Omental fat pad (tissue), 3 donors: ENCODE measurements at regions not wholly inside any gene's neighbourhood (a gene's known extent, or its start where the extent isn't known, plus 50 kb on each side); places are given as distances from the start of the nearest gene placed in this dataset.
"Not testable (repeated sequence)": the region's sequence is repeated elsewhere in the genome, so short reads cannot be mapped to it uniquely, and the experiment has no call there.

ENCODE experiments used
- ATAC-seq: fragments of 150-250 bp; one replicate; pipeline ENCODE4 v1.9.1; 2016; ENCODE audit warnings: mild to moderate bottlenecking, moderate library complexity; ENCODE audit not compliant: low FRiP score
- DNase-seq: peaks from one replicate; pipeline ENCODE4 v3.0.0-alpha.2; 2019; ENCODE audit warnings: low spot score
- CTCF ChIP-seq, 3 donors: fragments of 450-650 bp; IDR thresholded peaks; one replicate each; pipeline ENCODE4 v1.5.1; 2016 to 2017; ENCODE audit warnings: antibody characterized with exemption in 3 of 3, mild to moderate bottlenecking in 3 of 3, moderate library complexity in 2 of 3

GRCh38 chr10:6987536-6987945 lies 407.5 kb upstream of the PRKCQ start:
- no peak for DNase-seq
- no peak for TF ChIP-seq CTCF (IDR thresholded peaks at IDR 0.05)
- no peak for ATAC-seq

- ATAC-seq (no peak), DNase-seq (no peak)
- TF ChIP-seq CTCF (IDR thresholded peaks at IDR 0.05), result no peak
Observed at GRCh38 chr10:6986927-6987326, 406.9 kb upstream of the PRKCQ start.

GRCh38 chr10:6985644-6986043 lies 405.6 kb upstream of the PRKCQ start:
- no peak for TF ChIP-seq CTCF (IDR thresholded peaks at IDR 0.05)
- ATAC-seq (no peak), DNase-seq (no peak)

GRCh38 chr10:6984971-6985370 lies 404.9 kb upstream of the PRKCQ start:
- DNase-seq, result no peak
- ATAC-seq, result no peak
- TF ChIP-seq CTCF (IDR thresholded peaks at IDR 0.05), result no peak

- DNase-seq, ATAC-seq: not testable (repeated sequence)
Observed at GRCh38 chr10:6984016-6984415, 403.9 kb upstream of the PRKCQ start.

GRCh38 chr10:6980353-6980752 lies 400.3 kb upstream of the PRKCQ start:
- no peak for ATAC-seq
- no peak for DNase-seq
- no peak for TF ChIP-seq CTCF (IDR thresholded peaks at IDR 0.05)

GRCh38 chr10:6979371-6979770 lies 399.3 kb upstream of the PRKCQ start:
- TF ChIP-seq CTCF (IDR thresholded peaks at IDR 0.05), result no peak
- no peak for DNase-seq
- ATAC-seq, result no peak

- TF ChIP-seq CTCF (IDR thresholded peaks at IDR 0.05), result no peak
- ATAC-seq (no peak), DNase-seq (no peak)
Observed at GRCh38 chr10:6978187-6978627, 398.1 kb upstream of the PRKCQ start.
